Stimulated activated CD8-positive, alpha-beta memory T cell treated with anti-CD3 and anti-CD28 coated beads, Interleukin-4, amount 100 ng/mL, for 48 hours (primary cell): ENCODE measurements at regions not wholly inside any gene's neighbourhood (a gene's known extent, or its start where the extent isn't known, plus 50 kb on each side); places are given as distances from the start of the nearest gene placed in this dataset.

Experiments used
- DNase-seq: peaks from one replicate; pipeline ENCODE4 v3.0.0-alpha.2; 2020

GRCh38 chr7:17660116-17660515, 280.2 kb downstream of the SNX13 start:
- no peak for DNase-seq

GRCh38 chr7:17661982-17662585, 278.2 kb downstream of the SNX13 start:
- no peak for DNase-seq

- no peak for DNase-seq
Measured at GRCh38 chr7:17663061-17663675, 277.1 kb downstream of the SNX13 start.

- no peak for DNase-seq
Measured at GRCh38 chr7:17665029-17665428, 275.3 kb downstream of the SNX13 start.

- DNase-seq, result no peak
Measured at GRCh38 chr7:17668122-17668521, 272.2 kb downstream of the SNX13 start.

GRCh38 chr7:17669204-17669603, 271.1 kb downstream of the SNX13 start:
- DNase-seq, result no peak

GRCh38 chr7:17671956-17672355, 268.3 kb downstream of the SNX13 start:
- DNase-seq, result no peak

- DNase-seq, result no peak
Measured at GRCh38 chr7:17672783-17673182, 267.5 kb downstream of the SNX13 start.

- no peak for DNase-seq
Measured at GRCh38 chr7:17674166-17674942, 265.9 kb downstream of the SNX13 start.

GRCh38 chr7:17674943-17675608, 265.2 kb downstream of the SNX13 start:
- DNase-seq, result no peak

GRCh38 chr7:17677408-17677807, 262.9 kb downstream of the SNX13 start:
- DNase-seq, result no peak

GRCh38 chr7:17678896-17679295, 261.4 kb downstream of the SNX13 start:
- no peak for DNase-seq

- DNase-seq, result no peak
Measured at GRCh38 chr7:17679458-17679857, 260.8 kb downstream of the SNX13 start.

GRCh38 chr7:17680026-17680425, 260.3 kb downstream of the SNX13 start:
- no peak for DNase-seq

- DNase-seq, result no peak
Measured at GRCh38 chr7:17680943-17681351, 259.3 kb downstream of the SNX13 start.

- DNase-seq, result no peak
Measured at GRCh38 chr7:17681965-17682364, 258.3 kb downstream of the SNX13 start.

GRCh38 chr7:17682586-17682985, 257.7 kb downstream of the SNX13 start:
- DNase-seq, result no peak

- DNase-seq, result no peak
Measured at GRCh38 chr7:17685141-17685540, 255.2 kb downstream of the SNX13 start.

- DNase-seq, result no peak
Measured at GRCh38 chr7:17687361-17687760, 252.9 kb downstream of the SNX13 start.

GRCh38 chr7:17689361-17689902, 250.9 kb downstream of the SNX13 start:
- DNase-seq, result no peak

- no peak for DNase-seq
Measured at GRCh38 chr7:17690030-17690429, 250.3 kb downstream of the SNX13 start.

- no peak for DNase-seq
Measured at GRCh38 chr7:17696422-17696821, 243.9 kb downstream of the SNX13 start.

GRCh38 chr7:17697128-17697881, 243.0 kb downstream of the SNX13 start:
- no peak for DNase-seq
